CD4-positive, alpha-beta T cell (primary cell): ENCODE measurements at regions not wholly inside any gene's neighbourhood (a gene's known extent, or its start where the extent isn't known, plus 50 kb on each side); places are given as distances from the start of the nearest gene placed in this dataset.

Experiments used
- ATAC-seq: fragments of 200-7000 bp; cut with Tn5 transposase; one replicate; pipeline ENCODE4 v1.10.0; 2022; ENCODE audit warnings: mild to moderate bottlenecking; ENCODE audit not compliant: poor library complexity
- CTCF ChIA-PET: fragments of 350-600 bp; sonication (Branson Sonifier 250); formaldehyde crosslinking; loops from one replicate; lab custom pipeline; 2021; ENCODE audit warnings: antibody characterized with exemption, inconsistent platforms; lab: Charles Lee
- POLR2A ChIA-PET: fragments of 350-600 bp; sonication (Branson Sonifier 250); formaldehyde crosslinking; loops from one replicate; lab custom pipeline; 2021; ENCODE audit warnings: antibody characterized with exemption, inconsistent platforms; lab: Charles Lee
- DNase-seq, 14 experiments: peaks; one replicate each; pipeline ENCODE4 v3.0.0-alpha.2; 2013 to 2020; ENCODE audit warnings: mixed read lengths in 2 of 14
- H3K27ac ChIP-seq, 2 donors: one replicate each; pipeline versions ENCODE4 v1.5.1 to v1.7.0; 2013; ENCODE audit warnings: low read length in 2 of 2, low read depth in 1 of 2, mild to moderate bottlenecking in 1 of 2
- H3K27me3 ChIP-seq, 2 experiments: 1 replicate in 1 of 2; 2 replicates in 1 of 2; pipeline versions ENCODE4 v1.6.1 to v1.7.0; 2013; ENCODE audit warnings: low read length in 2 of 2, control low read depth in 1 of 2, mild to moderate bottlenecking in 1 of 2, moderate library complexity in 1 of 2; ENCODE audit not compliant: insufficient read depth in 2 of 2, control insufficient read depth in 1 of 2
- H3K36me3 ChIP-seq: one replicate; pipeline ENCODE4 v1.6.1; 2013; ENCODE audit warnings: low read length, control low read depth; ENCODE audit not compliant: insufficient read depth
- H3K4me1 ChIP-seq: one replicate; pipeline ENCODE4 v1.6.1; 2013; ENCODE audit warnings: low read length, control low read depth; ENCODE audit not compliant: insufficient read depth
- H3K4me3 ChIP-seq: one replicate; pipeline ENCODE4 v1.5.1; 2013; ENCODE audit warnings: mild to moderate bottlenecking, low read length, moderate library complexity
- H3K9me3 ChIP-seq, 2 experiments: 1 replicate in 1 of 2; 2 replicates in 1 of 2; pipeline versions ENCODE4 v1.6.1 to v1.7.0; 2013; ENCODE audit warnings: low read length in 2 of 2, mild to moderate bottlenecking in 2 of 2, control low read depth in 1 of 2, moderate library complexity in 1 of 2; ENCODE audit not compliant: control insufficient read depth in 1 of 2, insufficient read depth in 1 of 2
- H3K27ac Mint-ChIP-seq: one replicate; pipeline ENCODE4 v1.8.0; 2020; ENCODE audit warnings: mixed read lengths
- H3K27me3 Mint-ChIP-seq: one replicate; pipeline ENCODE4 v1.8.0; 2021; ENCODE audit warnings: mixed read lengths
- H3K36me3 Mint-ChIP-seq: one replicate; pipeline ENCODE4 v1.8.0; 2021; ENCODE audit warnings: low read depth, mixed read lengths
- H3K4me1 Mint-ChIP-seq: one replicate; pipeline ENCODE4 v1.8.0; 2021; ENCODE audit warnings: low read depth, mixed read lengths
- H3K4me3 Mint-ChIP-seq: one replicate; pipeline ENCODE4 v1.8.0; 2020; ENCODE audit warnings: mild to moderate bottlenecking, mixed read lengths
- H3K9me3 Mint-ChIP-seq: one replicate; pipeline ENCODE4 v1.8.0; 2020; ENCODE audit warnings: mixed read lengths
- CTCF ChIP-seq: fragments of 200-600 bp; IDR thresholded peaks from one replicate; pipeline ENCODE4 v1.8.0; 2022; ENCODE audit warnings: antibody characterized with exemption, mild to moderate bottlenecking
- intact Hi-C, 2 experiments: fragments of 100-400 bp; cut with DNase I in 1 of 2; cut with micrococcal nuclease in 1 of 2; formaldehyde crosslinking; loops; one replicate each; pipeline versions ENCODE4 v1.15.1 to v1.9.0; 2023 to 2025; cut with DNase I, micrococcal nuclease

DNA sequence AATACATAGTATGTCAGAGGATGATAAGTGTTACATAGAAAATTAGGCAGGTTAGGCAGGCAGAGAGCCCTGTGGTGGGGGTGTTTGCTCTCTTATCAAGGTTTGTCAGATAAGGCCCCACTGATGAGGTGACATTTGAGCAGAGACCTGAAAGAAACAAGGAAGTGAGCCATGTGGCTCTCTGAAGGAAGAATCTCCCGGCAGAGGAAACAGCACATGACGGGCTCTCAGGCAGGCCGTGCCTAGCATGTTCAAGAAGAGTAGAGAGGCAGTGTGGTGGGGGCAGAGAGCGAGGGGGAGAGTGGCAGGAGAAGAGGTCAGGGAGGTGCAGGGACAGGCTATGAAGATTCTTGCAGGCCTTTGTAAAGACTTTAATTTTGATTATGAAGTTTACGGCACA is 82.0 kb upstream of the ASIC2 start:
- peaks cover 0 to 4% of the 10 kb centered on the region in 2 experiments for H3K9me3 ChIP-seq
- intact Hi-C loops = no loop called here
- no peaks in the 10 kb centered on the region for H3K4me1 Mint-ChIP-seq
- no peak overlapping the region for H3K27ac Mint-ChIP-seq
- H3K36me3 ChIP-seq = no peaks in the 10 kb centered on the region
- no peaks in the 10 kb centered on the region for H3K4me1 ChIP-seq
- H3K27me3 Mint-ChIP-seq = peaks cover 19% of the 10 kb centered on the region
- no peak overlapping the region for H3K4me3 Mint-ChIP-seq
- POLR2A ChIA-PET = no interaction called here
- H3K9me3 Mint-ChIP-seq = no peaks in the 10 kb centered on the region
- no peaks in the 10 kb centered on the region for H3K27me3 ChIP-seq
- H3K36me3 Mint-ChIP-seq = no peaks in the 10 kb centered on the region
- CTCF ChIA-PET = no interaction called here
- H3K27ac ChIP-seq = no peak overlapping the region
- TF ChIP-seq CTCF = no peak
- DNase-seq = no peak
- ATAC-seq = no peak
- H3K4me3 ChIP-seq = no peak overlapping the region

DNA sequence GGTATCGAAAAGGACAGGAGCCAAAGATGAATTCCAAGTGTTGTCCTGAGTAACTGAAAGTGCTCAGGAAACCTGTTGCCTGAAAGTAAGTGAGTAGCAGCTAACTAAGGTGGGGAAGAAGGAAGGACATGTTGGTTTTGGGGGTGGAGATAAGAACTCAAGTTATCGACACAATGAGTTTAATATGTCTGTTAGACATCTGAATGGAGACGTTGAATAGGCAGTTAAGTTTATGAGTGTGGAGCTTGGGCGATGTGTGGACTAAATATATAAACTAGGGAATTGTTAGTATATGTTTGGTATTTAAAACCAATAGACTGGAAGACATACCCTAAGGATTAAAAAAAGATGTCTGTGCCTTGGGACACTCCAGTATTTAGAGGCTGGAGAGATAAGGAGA is 82.7 kb upstream of the ASIC2 start:
- no peaks in the 10 kb centered on the region for H3K4me1 ChIP-seq
- ChIA-PET CTCF (interaction anchor here (0.6 kb wide), 1 partner anchor 201 kb away, joined by 3 read pairs; no protein-coding TSS in a partner anchor), POLR2A (no interaction called here)
- H3K27me3 ChIP-seq = no peaks in the 10 kb centered on the region
- H3K9me3 Mint-ChIP-seq = no peaks in the 10 kb centered on the region
- DNase-seq (no peak), ATAC-seq (no peak)
- H3K4me3 ChIP-seq = no peak overlapping the region
- intact Hi-C loops = no loop called here
- H3K4me1 Mint-ChIP-seq = no peaks in the 10 kb centered on the region
- no peaks in the 10 kb centered on the region for H3K36me3 Mint-ChIP-seq
- H3K9me3 ChIP-seq = peaks cover 0 to 4% of the 10 kb centered on the region in 2 experiments
- H3K27me3 Mint-ChIP-seq = peaks cover 19% of the 10 kb centered on the region
- H3K4me3 Mint-ChIP-seq = no peak overlapping the region
- H3K36me3 ChIP-seq = no peaks in the 10 kb centered on the region
- H3K27ac ChIP-seq = no peak overlapping the region
- H3K27ac Mint-ChIP-seq = no peak overlapping the region
- no peak for TF ChIP-seq CTCF

GRCh38 chr17:33377837-33378595 is 84.9 kb upstream of the ASIC2 start:
- no peak for ATAC-seq
- H3K9me3 ChIP-seq = no peaks in the 10 kb centered on the region
- H3K27me3 ChIP-seq = no peaks in the 10 kb centered on the region
- ChIA-PET POLR2A (no interaction called here), CTCF (no interaction called here)
- H3K27me3 Mint-ChIP-seq = peaks cover 7% of the 10 kb centered on the region
- no peak for TF ChIP-seq CTCF
- H3K4me1 Mint-ChIP-seq = no peaks in the 10 kb centered on the region
- H3K4me3 Mint-ChIP-seq = no peak overlapping the region
- no peaks in the 10 kb centered on the region for H3K36me3 ChIP-seq
- DNase-seq = no peak
- no peaks in the 10 kb centered on the region for H3K36me3 Mint-ChIP-seq
- no peak overlapping the region for H3K27ac Mint-ChIP-seq
- no peak overlapping the region for H3K4me3 ChIP-seq
- no peaks in the 10 kb centered on the region for H3K4me1 ChIP-seq
- H3K27ac ChIP-seq = no peak overlapping the region
- intact Hi-C loops = no loop called here
- H3K9me3 Mint-ChIP-seq = no peaks in the 10 kb centered on the region
